DND-41 (cell line): ENCODE measurements at regions not wholly inside any gene's neighbourhood (a gene's known extent, or its start where the extent isn't known, plus 50 kb on each side); places are given as distances from the start of the nearest gene placed in this dataset.

Experiments
- ATAC-seq: fragments of 200-7000 bp; cut with Tn5 transposase; 3 replicates; pipeline ENCODE4 v1.9.1; 2021; ENCODE audit warnings: low read depth; ENCODE audit not compliant: insufficient read depth
- DNase-seq: peaks from one replicate; pipeline ENCODE4 v3.0.0-alpha.2; 2020
- H2AFZ ChIP-seq: 2 replicates; pipeline ENCODE4 v1.6.0; 2012; ENCODE audit warnings: low read depth, low read length
- H3K27ac ChIP-seq: 2 replicates; pipeline ENCODE4 v1.5.1; 2012; ENCODE audit warnings: low read length, inconsistent platforms
- H3K27me3 ChIP-seq: fragments of 200-600 bp; sonication (generic); 2 replicates; pipeline ENCODE4 v1.6.0; 2012; ENCODE audit warnings: low read length, mild to moderate bottlenecking, inconsistent platforms; ENCODE audit not compliant: insufficient read depth, poor library complexity
- H3K36me3 ChIP-seq: 2 replicates; pipeline ENCODE4 v1.5.1; 2012; ENCODE audit warnings: low read length, inconsistent platforms; ENCODE audit not compliant: insufficient read depth
- H3K4me1 ChIP-seq: 2 replicates; pipeline ENCODE4 v1.5.1; 2012; ENCODE audit warnings: mild to moderate bottlenecking, low read length; ENCODE audit not compliant: insufficient read depth
- H3K4me2 ChIP-seq: 2 replicates; pipeline ENCODE4 v1.6.0; 2012; ENCODE audit warnings: mild to moderate bottlenecking, moderate library complexity, low read length, inconsistent platforms; ENCODE audit not compliant: insufficient read depth
- H3K4me3 ChIP-seq, 2 experiments: fragments of 200-600 bp in 1 of 2; shearing (Covaris generic) in 1 of 2; 2 replicates each; pipeline ENCODE4 v1.5.1; 2012 to 2016; ENCODE audit warnings: inconsistent platforms in 2 of 2, low read length in 2 of 2, mild to moderate bottlenecking in 2 of 2, low read depth in 1 of 2, moderate library complexity in 1 of 2
- H3K79me2 ChIP-seq: 2 replicates; pipeline ENCODE4 v1.6.0; 2012; ENCODE audit warnings: low read length, inconsistent platforms; ENCODE audit not compliant: insufficient read depth
- H3K9ac ChIP-seq: 2 replicates; pipeline ENCODE4 v1.6.0; 2012; ENCODE audit warnings: low read depth, mild to moderate bottlenecking, inconsistent platforms, low read length, moderate library complexity
- H3K9me3 ChIP-seq: 2 replicates; pipeline ENCODE4 v1.5.1; 2012; ENCODE audit warnings: low read length, moderate library complexity, mild to moderate bottlenecking, inconsistent platforms; ENCODE audit not compliant: insufficient read depth, severe bottlenecking
- H4K20me1 ChIP-seq: 2 replicates; pipeline ENCODE4 v1.6.0; 2012; ENCODE audit warnings: low read length; ENCODE audit not compliant: insufficient read depth
- CTCF ChIP-seq: IDR thresholded peaks from 2 replicates; pipeline ENCODE4 v1.5.1; 2012; ENCODE audit warnings: borderline replicate concordance, low read length, moderate library complexity, mild to moderate bottlenecking; ENCODE audit not compliant: poor library complexity, severe bottlenecking; ENCODE audit errors: extremely low read depth
- EZH2 ChIP-seq: IDR thresholded peaks from 3 replicates; pipeline ENCODE4 v1.6.1; 2012; ENCODE audit warnings: borderline replicate concordance, low read depth, mild to moderate bottlenecking, moderate library complexity, low read length, inconsistent platforms; ENCODE audit not compliant: severe bottlenecking

- DNase-seq (no peak), ATAC-seq (no peak)
- no peaks in the 10 kb centered on the region for H3K4me1 ChIP-seq
- H3K27ac ChIP-seq: no peak overlapping the region
- TF ChIP-seq CTCF (no peak), EZH2 (no peak)
- no peak overlapping the region for H3K4me2 ChIP-seq
- H2AFZ ChIP-seq: no peak overlapping the region
- H3K4me3 ChIP-seq: no peak overlapping the region
- H3K9me3 ChIP-seq: no peaks in the 10 kb centered on the region
- H3K9ac ChIP-seq: no peak overlapping the region
- no peaks in the 10 kb centered on the region for H3K79me2 ChIP-seq
- no peaks in the 10 kb centered on the region for H3K36me3 ChIP-seq
- no peaks in the 10 kb centered on the region for H3K27me3 ChIP-seq
- no peaks in the 10 kb centered on the region for H4K20me1 ChIP-seq
Measured at GRCh38 chr14:29354486-29354885, 573.2 kb downstream of the PRKD1 start.

GRCh38 chr14:29355331-29355730 is 572.3 kb downstream of the PRKD1 start:
- ATAC-seq (no peak), DNase-seq (no peak)
- no peaks in the 10 kb centered on the region for H3K79me2 ChIP-seq
- no peaks in the 10 kb centered on the region for H3K4me1 ChIP-seq
- H2AFZ ChIP-seq: no peak overlapping the region
- no peak overlapping the region for H3K4me3 ChIP-seq
- H3K4me2 ChIP-seq: no peak overlapping the region
- no peak overlapping the region for H3K9ac ChIP-seq
- TF ChIP-seq CTCF: no peak
- TF ChIP-seq EZH2: no peak
- H3K9me3 ChIP-seq: no peaks in the 10 kb centered on the region
- H4K20me1 ChIP-seq: no peaks in the 10 kb centered on the region
- H3K36me3 ChIP-seq: no peaks in the 10 kb centered on the region
- H3K27ac ChIP-seq: no peak overlapping the region
- no peaks in the 10 kb centered on the region for H3K27me3 ChIP-seq

GRCh38 chr14:29355846-29356245 is 571.8 kb downstream of the PRKD1 start:
- H3K4me3 ChIP-seq: no peak overlapping the region
- H4K20me1 ChIP-seq: no peaks in the 10 kb centered on the region
- no peaks in the 10 kb centered on the region for H3K79me2 ChIP-seq
- H3K9me3 ChIP-seq: no peaks in the 10 kb centered on the region
- TF ChIP-seq EZH2: no peak
- TF ChIP-seq CTCF: no peak
- H3K9ac ChIP-seq: no peak overlapping the region
- DNase-seq (no peak), ATAC-seq (no peak)
- no peak overlapping the region for H2AFZ ChIP-seq
- no peak overlapping the region for H3K4me2 ChIP-seq
- H3K36me3 ChIP-seq: no peaks in the 10 kb centered on the region
- H3K4me1 ChIP-seq: no peaks in the 10 kb centered on the region
- no peak overlapping the region for H3K27ac ChIP-seq
- H3K27me3 ChIP-seq: no peaks in the 10 kb centered on the region

GRCh38 chr14:29360656-29361055 is 567.0 kb downstream of the PRKD1 start:
- H3K27me3 ChIP-seq: no peaks in the 10 kb centered on the region
- no peaks in the 10 kb centered on the region for H3K9me3 ChIP-seq
- H3K9ac ChIP-seq: no peak overlapping the region
- H3K36me3 ChIP-seq: no peaks in the 10 kb centered on the region
- no peak overlapping the region for H3K4me3 ChIP-seq
- ATAC-seq (no peak), DNase-seq (no peak)
- H3K4me2 ChIP-seq: no peak overlapping the region
- TF ChIP-seq CTCF: no peak
- TF ChIP-seq EZH2: no peak
- H4K20me1 ChIP-seq: no peaks in the 10 kb centered on the region
- no peak overlapping the region for H3K27ac ChIP-seq
- no peaks in the 10 kb centered on the region for H3K79me2 ChIP-seq
- H3K4me1 ChIP-seq: no peaks in the 10 kb centered on the region
- no peak overlapping the region for H2AFZ ChIP-seq
